Thyroid gland (tissue), 4 donors: ENCODE measurements at regions not wholly inside any gene's neighbourhood (a gene's known extent, or its start where the extent isn't known, plus 50 kb on each side); places are given as distances from the start of the nearest gene placed in this dataset.

Experiments
- DNase-seq, 2 donors: peaks; one replicate each; pipeline ENCODE4 v3.0.0-alpha.2; 2019
- H3K27ac ChIP-seq, 3 donors: fragments of 200-600 bp; sonication (generic); 1 replicate in 2 of 3; 2 replicates in 1 of 3; pipeline ENCODE4 v1.5.1; 2016 to 2019; ENCODE audit warnings: mild to moderate bottlenecking in 1 of 3, moderate library complexity in 1 of 3
- H3K27me3 ChIP-seq: fragments of 200-600 bp; sonication (generic); one replicate; pipeline ENCODE4 v1.5.1; 2019
- H3K36me3 ChIP-seq, 2 donors: fragments of 200-600 bp; sonication (generic); one replicate each; pipeline ENCODE4 v1.5.1; 2016 to 2019
- H3K4me1 ChIP-seq, 2 donors: fragments of 200-600 bp; sonication (generic); one replicate each; pipeline ENCODE4 v1.5.1; 2017 to 2019
- H3K4me3 ChIP-seq, 3 donors: fragments of 200-600 bp; sonication (generic); replicated peaks in 1 of 3; 1 replicate in 2 of 3; 2 replicates in 1 of 3; pipeline ENCODE4 v1.5.1; 2016; ENCODE audit warnings: mild to moderate bottlenecking in 1 of 3
- H3K9me3 ChIP-seq: fragments of 200-600 bp; sonication (generic); one replicate; pipeline ENCODE4 v1.5.1; 2017
- POLR2A ChIP-seq, 2 donors: fragments of 450-650 bp; IDR thresholded peaks; one replicate each; pipeline ENCODE4 v1.6.1; 2017; ENCODE audit warnings: antibody characterized with exemption in 2 of 2, mild to moderate bottlenecking in 2 of 2, moderate library complexity in 1 of 2
- WGBS, 2 donors: methylation state at CpG; one replicate each; pipeline ENCODE4 v1.1.5; 2017; 5-methylcytosine and 5-hydroxymethylcytosine counted together
- intact Hi-C: fragments of 100-400 bp; cut with DNase I; formaldehyde crosslinking; loops from one replicate; pipeline ENCODE4 v1.15.1; 2023
- TF ChIP-seq, protein P1 (sequence below), 6 experiments: fragments of 200-600 bp in 3 of 6; fragments of 450-650 bp in 3 of 6; sonication (generic) in 3 of 6; IDR thresholded peaks; one replicate each; pipeline ENCODE4 v1.5.1; 2016 to 2019; ENCODE audit warnings: antibody characterized with exemption in 6 of 6, mild to moderate bottlenecking in 2 of 6, inconsistent platforms in 1 of 6, moderate library complexity in 1 of 6

DNA sequence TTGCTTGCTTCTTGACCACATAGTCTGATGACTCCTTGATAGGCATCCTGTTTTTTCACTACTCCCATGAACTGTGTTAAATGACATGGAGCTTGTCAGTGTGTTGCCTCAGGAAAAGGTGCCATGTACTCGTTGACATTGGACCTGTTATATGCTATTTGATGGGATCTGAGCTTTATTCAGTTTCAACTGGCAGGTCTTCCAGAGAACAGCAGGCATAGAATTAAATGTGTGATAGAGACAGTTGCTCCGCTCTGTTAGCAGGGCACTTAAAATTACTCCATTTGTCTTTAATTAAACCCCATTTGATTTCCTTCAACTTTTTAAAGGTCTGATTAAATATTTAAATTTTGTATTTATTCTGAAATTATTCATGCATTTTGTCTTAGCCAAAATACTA is 189.7 kb upstream of the ADGRL4 start:
- intact Hi-C loops = no loop called here
- no peak overlapping the region for H3K4me3 ChIP-seq
- H3K27me3 ChIP-seq = no peaks in the 10 kb centered on the region
- no peak for DNase-seq
- 86 to 87% methylated on average over 2 of the region's 2 CpGs for WGBS, 2 donors
- no peak overlapping the region for H3K27ac ChIP-seq
- peaks cover 0 to 8% of the 10 kb centered on the region in 2 donors for H3K4me1 ChIP-seq
- TF ChIP-seq, protein P1, sequence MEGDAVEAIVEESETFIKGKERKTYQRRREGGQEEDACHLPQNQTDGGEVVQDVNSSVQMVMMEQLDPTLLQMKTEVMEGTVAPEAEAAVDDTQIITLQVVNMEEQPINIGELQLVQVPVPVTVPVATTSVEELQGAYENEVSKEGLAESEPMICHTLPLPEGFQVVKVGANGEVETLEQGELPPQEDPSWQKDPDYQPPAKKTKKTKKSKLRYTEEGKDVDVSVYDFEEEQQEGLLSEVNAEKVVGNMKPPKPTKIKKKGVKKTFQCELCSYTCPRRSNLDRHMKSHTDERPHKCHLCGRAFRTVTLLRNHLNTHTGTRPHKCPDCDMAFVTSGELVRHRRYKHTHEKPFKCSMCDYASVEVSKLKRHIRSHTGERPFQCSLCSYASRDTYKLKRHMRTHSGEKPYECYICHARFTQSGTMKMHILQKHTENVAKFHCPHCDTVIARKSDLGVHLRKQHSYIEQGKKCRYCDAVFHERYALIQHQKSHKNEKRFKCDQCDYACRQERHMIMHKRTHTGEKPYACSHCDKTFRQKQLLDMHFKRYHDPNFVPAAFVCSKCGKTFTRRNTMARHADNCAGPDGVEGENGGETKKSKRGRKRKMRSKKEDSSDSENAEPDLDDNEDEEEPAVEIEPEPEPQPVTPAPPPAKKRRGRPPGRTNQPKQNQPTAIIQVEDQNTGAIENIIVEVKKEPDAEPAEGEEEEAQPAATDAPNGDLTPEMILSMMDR (IDR thresholded peaks at IDR 0.05) = no peak
- no peak for TF ChIP-seq POLR2A (IDR thresholded peaks at IDR 0.05)
- H3K9me3 ChIP-seq = no peaks in the 10 kb centered on the region
- no peaks in the 10 kb centered on the region for H3K36me3 ChIP-seq

DNA sequence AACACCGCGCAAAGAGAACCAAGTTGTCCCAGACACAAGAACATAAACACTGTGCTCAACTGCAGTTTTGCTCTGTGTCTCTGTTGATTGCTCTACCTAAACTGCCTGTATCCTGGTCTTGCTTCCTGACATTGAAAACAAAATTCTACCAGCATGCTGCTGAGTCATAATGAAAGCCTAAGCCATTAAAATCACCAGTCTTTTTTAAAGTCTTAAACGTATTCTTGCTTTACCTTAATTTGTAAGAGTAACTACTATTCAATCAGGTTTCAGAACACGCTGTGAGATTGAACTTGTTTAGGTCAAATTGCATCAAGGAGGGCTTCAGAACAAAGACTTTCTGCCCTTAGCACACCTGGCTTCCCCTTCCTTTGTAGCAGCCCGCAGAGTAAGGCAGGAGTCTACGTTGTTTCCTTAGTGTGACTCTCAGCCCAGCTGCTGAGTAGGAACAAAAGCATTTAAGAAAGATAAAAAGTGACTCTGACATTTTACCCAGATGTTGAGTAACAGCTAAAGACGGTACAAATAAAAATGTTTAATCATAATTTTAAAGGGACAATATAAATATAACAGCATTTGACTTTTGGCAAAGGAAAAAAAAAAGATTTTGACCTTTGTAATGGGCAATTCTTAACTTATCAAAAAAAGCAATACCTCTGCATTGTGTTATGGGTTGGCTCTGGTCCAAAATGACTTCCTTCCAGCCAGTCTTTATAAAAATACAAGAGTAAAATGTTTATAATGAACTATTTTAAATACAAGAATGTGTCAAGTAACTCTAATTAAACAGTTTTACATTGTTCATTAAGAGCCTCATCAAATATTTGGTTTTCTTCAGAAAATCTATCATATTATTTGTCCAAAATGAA is 186.9 kb upstream of the ADGRL4 start:
- no peak overlapping the region for H3K27ac ChIP-seq
- no peak overlapping the region for H3K4me3 ChIP-seq
- H3K9me3 ChIP-seq = no peaks in the 10 kb centered on the region
- peak in 1 of 2 donors; percentile 1 for DNase-seq
- no peaks in the 10 kb centered on the region for H3K27me3 ChIP-seq
- peaks cover 0 to 8% of the 10 kb centered on the region in 2 donors for H3K4me1 ChIP-seq
- no peaks in the 10 kb centered on the region for H3K36me3 ChIP-seq
- TF ChIP-seq, protein P1 (IDR thresholded peaks at IDR 0.05) = no peak
- TF ChIP-seq POLR2A (IDR thresholded peaks at IDR 0.05) = no peak
- 28 to 33% methylated on average over 7 of the region's 7 CpGs for WGBS, 2 donors
- intact Hi-C loops = no loop called here

DNA sequence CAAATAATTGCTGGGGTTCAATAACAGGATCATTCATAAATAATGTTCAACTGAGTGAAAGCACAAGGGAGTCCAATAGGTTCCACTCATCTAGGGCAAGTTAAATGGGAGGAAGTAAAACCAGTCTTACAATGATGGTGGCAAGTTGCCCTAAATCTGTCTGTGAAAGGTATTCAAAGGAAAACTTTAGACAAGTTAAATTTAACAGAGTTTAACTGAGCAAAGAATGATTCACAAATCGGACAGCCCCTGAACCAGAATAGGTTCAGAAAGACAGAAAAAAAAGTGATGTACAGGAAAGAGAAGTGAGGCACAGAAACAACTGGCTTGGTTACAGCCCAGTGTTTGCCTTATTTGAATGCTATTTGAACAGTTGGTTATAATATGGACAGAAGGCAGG is 183.5 kb upstream of the ADGRL4 start:
- Histone ChIP-seq H3K27ac (no peak overlapping the region), H3K4me1 (peaks cover 0 to 8% of the 10 kb centered on the region in 2 donors), H3K4me3 (no peak overlapping the region), H3K9me3 (no peaks in the 10 kb centered on the region), H3K36me3 (no peaks in the 10 kb centered on the region), H3K27me3 (no peaks in the 10 kb centered on the region)
- no peak for DNase-seq
- intact Hi-C loops = no loop called here
- 76 to 83% methylated on average over 1 of the region's 1 CpG for WGBS, 2 donors
- no peak for TF ChIP-seq POLR2A (IDR thresholded peaks at IDR 0.05)
- TF ChIP-seq, protein P1 (IDR thresholded peaks at IDR 0.05) = no peak

DNA sequence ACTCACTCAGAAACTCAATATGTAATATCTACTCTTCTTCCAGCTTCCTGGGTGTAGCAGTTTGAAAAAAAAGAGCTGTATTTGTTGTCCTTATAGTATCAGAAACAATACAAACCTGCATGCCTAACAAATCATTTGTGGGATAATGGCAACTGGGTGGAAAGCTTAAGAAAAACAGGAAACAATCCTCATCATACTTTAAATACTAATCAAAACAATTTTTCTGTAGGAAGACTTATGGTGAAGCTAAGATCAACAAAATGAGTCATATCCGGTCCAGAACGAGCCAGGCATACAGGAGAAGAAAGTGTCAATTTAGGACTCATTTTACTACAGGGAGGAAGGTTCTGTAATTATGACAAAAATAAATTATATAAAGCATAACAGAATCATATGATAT is 181.8 kb upstream of the ADGRL4 start:
- 44 to 46% methylated on average over 2 of the region's 2 CpGs for WGBS, 2 donors
- Histone ChIP-seq H3K4me3 (no peak overlapping the region), H3K9me3 (no peaks in the 10 kb centered on the region), H3K36me3 (no peaks in the 10 kb centered on the region), H3K4me1 (peaks cover 0 to 3% of the 10 kb centered on the region in 2 donors), H3K27ac (no peak overlapping the region), H3K27me3 (no peaks in the 10 kb centered on the region)
- intact Hi-C loops = no loop called here
- DNase-seq = no peak
- TF ChIP-seq POLR2A (IDR thresholded peaks at IDR 0.05) = no peak
- TF ChIP-seq, protein P1 (IDR thresholded peaks at IDR 0.05) = no peak

DNA sequence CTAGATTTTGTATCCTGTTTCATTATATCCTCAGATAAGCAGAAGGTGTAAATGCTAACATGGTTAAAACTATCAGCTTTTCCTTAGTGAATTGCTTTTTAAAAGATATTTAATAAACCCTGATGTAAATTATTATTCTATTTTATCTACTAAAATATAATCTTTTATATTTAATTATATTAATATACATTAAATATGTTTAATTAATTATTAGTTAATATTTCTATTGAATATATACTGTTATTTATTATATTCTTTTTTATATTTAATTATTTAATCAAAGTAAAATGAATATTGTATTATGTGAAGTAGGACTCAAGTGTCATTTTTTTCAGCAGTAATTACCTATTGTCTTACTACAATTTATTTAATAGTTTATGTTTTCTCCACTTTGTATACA is 179.7 kb upstream of the ADGRL4 start:
- Histone ChIP-seq H3K4me3 (no peak overlapping the region), H3K4me1 (no peaks in the 10 kb centered on the region), H3K9me3 (no peaks in the 10 kb centered on the region), H3K27ac (no peak overlapping the region), H3K27me3 (no peaks in the 10 kb centered on the region), H3K36me3 (no peaks in the 10 kb centered on the region)
- no peak for TF ChIP-seq POLR2A (IDR thresholded peaks at IDR 0.05)
- TF ChIP-seq, protein P1 (IDR thresholded peaks at IDR 0.05) = no peak
- no peak for DNase-seq
- intact Hi-C loops = no loop called here
